ENCODE measurements at regions not wholly inside any gene's neighbourhood (a gene's known extent, or its start where the extent isn't known, plus 50 kb on each side); places are given as distances from the start of the nearest gene placed in this dataset.
"Not testable (repeated sequence)": the region's sequence is repeated elsewhere in the genome, so short reads cannot be mapped to it uniquely, and the experiment has no call there.

- Mint-ChIP-seq H3K9me3 (ENCODE audit: insufficient read depth) (no peaks in the 10 kb centered on the region), H3K4me3 (no peak overlapping the region), H3K4me1 (no peaks in the 10 kb centered on the region), H3K27me3 (no peaks in the 10 kb centered on the region), H3K27ac (no peak overlapping the region)
- Histone ChIP-seq H4K20me1 (ENCODE audit: control insufficient read depth, insufficient read depth, low read length, poor library complexity, severe bottlenecking) (no peaks in the 10 kb centered on the region), H3K27me3 (replicated peaks in 1 of 4; ENCODE audit: control extremely low read depth in 1 of 4, control insufficient read depth in 3 of 4, insufficient read depth in 4 of 4, low read length in 3 of 4) (no peaks in the 10 kb centered on the region), H3K36me3 (replicated peaks in 1 of 2; ENCODE audit: control extremely low read depth in 1 of 2, control insufficient read depth in 1 of 2, extremely low read depth in 1 of 2, insufficient read depth in 2 of 2, low read length in 1 of 2) (no peaks in the 10 kb centered on the region), H2AFZ (ENCODE audit: insufficient read depth, low read depth, low read length, poor library complexity, severe bottlenecking) (no peak overlapping the region), H3K9me3 (ENCODE audit: control extremely low read depth in 1 of 3, control insufficient read depth in 2 of 3, insufficient read depth in 1 of 3, low read length in 2 of 3) (no peaks in the 10 kb centered on the region), H3K4me3 (ENCODE audit: control extremely low read depth in 1 of 5, extremely low read depth in 1 of 5, insufficient read depth in 1 of 5, low read depth in 2 of 5, low read length in 4 of 5) (no peak overlapping the region), H3K9ac (ENCODE audit: low read length) (no peak overlapping the region), H3K4me2 (replicated peaks; ENCODE audit: low read depth, low read length, poor library complexity, severe bottlenecking) (no peak overlapping the region), H3K79me2 (ENCODE audit: control insufficient read depth, insufficient read depth, low read length) (no peaks in the 10 kb centered on the region), H3K4me1 (ENCODE audit: control insufficient read depth in 2 of 2, insufficient read depth in 2 of 2, low read length in 2 of 2) (no peaks in the 10 kb centered on the region), H3K27ac (ENCODE audit: low read length in 2 of 2) (no peak overlapping the region)
- intact Hi-C loops (cut with micrococcal nuclease) = no loop called here
- ChIA-PET POLR2A (no interaction called here), CTCF (no interaction called here)
- WGBS (ENCODE audit: insufficient coverage) = 57% methylated on average over 1 of the region's 1 CpG
- TF ChIP-seq EZH2 (IDR thresholded peaks at IDR 0.05; ENCODE audit: borderline replicate concordance, insufficient read depth, low read depth, low read length, poor library complexity, severe bottlenecking) = no peak
- no peak for TF ChIP-seq CTCF (IDR thresholded peaks at IDR 0.05)
- ATAC-seq (ENCODE audit: low read depth) = no peak
- DNase-seq = no peak
Observed at GRCh38 chr4:104575278-104575677, 80.6 kb upstream of the CXXC4 start.

- Histone ChIP-seq H3K27ac (ENCODE audit: low read length in 2 of 2) (no peak overlapping the region), H3K4me1 (ENCODE audit: control insufficient read depth in 2 of 2, insufficient read depth in 2 of 2, low read length in 2 of 2) (no peaks in the 10 kb centered on the region), H3K9me3 (ENCODE audit: control extremely low read depth in 1 of 3, control insufficient read depth in 2 of 3, insufficient read depth in 1 of 3, low read length in 2 of 3) (peaks cover 0 to 4% (median 0%) of the 10 kb centered on the region in 3 donors), H3K36me3 (replicated peaks in 1 of 2; ENCODE audit: control extremely low read depth in 1 of 2, control insufficient read depth in 1 of 2, extremely low read depth in 1 of 2, insufficient read depth in 2 of 2, low read length in 1 of 2) (no peaks in the 10 kb centered on the region), H3K27me3 (replicated peaks in 1 of 4; ENCODE audit: control extremely low read depth in 1 of 4, control insufficient read depth in 3 of 4, insufficient read depth in 4 of 4, low read length in 3 of 4) (no peaks in the 10 kb centered on the region), H2AFZ (ENCODE audit: insufficient read depth, low read depth, low read length, poor library complexity, severe bottlenecking) (no peak overlapping the region), H4K20me1 (ENCODE audit: control insufficient read depth, insufficient read depth, low read length, poor library complexity, severe bottlenecking) (no peaks in the 10 kb centered on the region), H3K4me2 (replicated peaks; ENCODE audit: low read depth, low read length, poor library complexity, severe bottlenecking) (no peak overlapping the region), H3K4me3 (ENCODE audit: control extremely low read depth in 1 of 5, extremely low read depth in 1 of 5, insufficient read depth in 1 of 5, low read depth in 2 of 5, low read length in 4 of 5) (no peak overlapping the region), H3K9ac (ENCODE audit: low read length) (no peak overlapping the region), H3K79me2 (ENCODE audit: control insufficient read depth, insufficient read depth, low read length) (no peaks in the 10 kb centered on the region)
- Mint-ChIP-seq H3K27me3 (no peaks in the 10 kb centered on the region), H3K4me3 (no peak overlapping the region), H3K4me1 (no peaks in the 10 kb centered on the region), H3K27ac (no peak overlapping the region), H3K9me3 (ENCODE audit: insufficient read depth) (no peaks in the 10 kb centered on the region)
- CTCF ChIA-PET = no interaction called here
- DNase-seq = no peak
- intact Hi-C loops (cut with micrococcal nuclease) = no loop called here
- ATAC-seq (ENCODE audit: low read depth) = no peak
- TF ChIP-seq EZH2 (IDR thresholded peaks at IDR 0.05; ENCODE audit: borderline replicate concordance, insufficient read depth, low read depth, low read length, poor library complexity, severe bottlenecking) (no peak), CTCF (IDR thresholded peaks at IDR 0.05) (no peak)
- POLR2A ChIA-PET = no interaction called here
Observed at GRCh38 chr4:104577405-104577804, 82.7 kb upstream of the CXXC4 start.

- H3K4me3 Mint-ChIP-seq; H4K20me1 ChIP-seq (ENCODE audit: control insufficient read depth, insufficient read depth, low read length, poor library complexity, severe bottlenecking); H3K27ac ChIP-seq (ENCODE audit: low read length in 2 of 2); POLR2A ChIA-PET; H3K9ac ChIP-seq (ENCODE audit: low read length); H3K27me3 Mint-ChIP-seq; H3K4me3 ChIP-seq (ENCODE audit: control extremely low read depth in 1 of 5, extremely low read depth in 1 of 5, insufficient read depth in 1 of 5, low read depth in 2 of 5, low read length in 4 of 5); ATAC-seq (ENCODE audit: low read depth); intact Hi-C loops (cut with micrococcal nuclease); H2AFZ ChIP-seq (ENCODE audit: insufficient read depth, low read depth, low read length, poor library complexity, severe bottlenecking); H3K4me2 ChIP-seq (replicated peaks; ENCODE audit: low read depth, low read length, poor library complexity, severe bottlenecking); H3K9me3 ChIP-seq (ENCODE audit: control extremely low read depth in 1 of 3, control insufficient read depth in 2 of 3, insufficient read depth in 1 of 3, low read length in 2 of 3); H3K79me2 ChIP-seq (ENCODE audit: control insufficient read depth, insufficient read depth, low read length); H3K27me3 ChIP-seq (replicated peaks in 1 of 4; ENCODE audit: control extremely low read depth in 1 of 4, control insufficient read depth in 3 of 4, insufficient read depth in 4 of 4, low read length in 3 of 4); H3K4me1 ChIP-seq (ENCODE audit: control insufficient read depth in 2 of 2, insufficient read depth in 2 of 2, low read length in 2 of 2); CTCF ChIA-PET; DNase-seq; H3K36me3 ChIP-seq (replicated peaks in 1 of 2; ENCODE audit: control extremely low read depth in 1 of 2, control insufficient read depth in 1 of 2, extremely low read depth in 1 of 2, insufficient read depth in 2 of 2, low read length in 1 of 2); H3K27ac Mint-ChIP-seq; H3K4me1 Mint-ChIP-seq; H3K9me3 Mint-ChIP-seq (ENCODE audit: insufficient read depth): not testable (repeated sequence)
- 92% methylated on average over 4 of the region's 16 CpGs for WGBS (ENCODE audit: insufficient coverage)
Observed at GRCh38 chr4:104581476-104581875, 86.8 kb upstream of the CXXC4 start.
